ENCODE measurements at regions not wholly inside any gene's neighbourhood (a gene's known extent, or its start where the extent isn't known, plus 50 kb on each side); places are given as distances from the start of the nearest gene placed in this dataset.

GRCh38 chr4:30262379-30262778, 457.8 kb upstream of the PCDH7 start:
- TF ChIP-seq BHLHE40 (IDR thresholded peaks at IDR 0.05; ENCODE audit: borderline replicate concordance) (no peak), ZNF384 (IDR thresholded peaks at IDR 0.05) (no peak), L3MBTL2 (conservative IDR thresholded peaks at IDR 0.05) (no peak), SUZ12 (IDR thresholded peaks at IDR 0.05) (no peak), ARNT (IDR thresholded peaks at IDR 0.05) (no peak), FOXA1 (IDR thresholded peaks at IDR 0.05) (no peak), SP1 (IDR thresholded peaks at IDR 0.05) (no peak), NFRKB (IDR thresholded peaks at IDR 0.05) (no peak)

All from HEK293T (cell line).